Suprapubic skin (tissue), 4 donors: ENCODE measurements at regions not wholly inside any gene's neighbourhood (a gene's known extent, or its start where the extent isn't known, plus 50 kb on each side); places are given as distances from the start of the nearest gene placed in this dataset.

Source experiments
- DNase-seq, 2 donors: peaks; one replicate each; pipeline ENCODE4 v3.0.0-alpha.2; 2019; ENCODE audit warnings: low spot score in 2 of 2
- H3K27ac ChIP-seq: fragments of 200-600 bp; sonication (generic); one replicate; pipeline ENCODE4 v1.5.1; 2019
- H3K27me3 ChIP-seq: fragments of 200-600 bp; sonication (generic); one replicate; pipeline ENCODE4 v1.5.1; 2019
- H3K36me3 ChIP-seq: fragments of 200-600 bp; sonication (generic); one replicate; pipeline ENCODE4 v1.5.1; 2019
- H3K4me1 ChIP-seq: fragments of 200-600 bp; sonication (generic); one replicate; pipeline ENCODE4 v1.5.1; 2019
- H3K4me3 ChIP-seq: fragments of 200-600 bp; sonication (generic); one replicate; pipeline ENCODE4 v1.5.1; 2019; ENCODE audit warnings: mild to moderate bottlenecking
- H3K9me3 ChIP-seq: fragments of 200-600 bp; sonication (generic); one replicate; pipeline ENCODE4 v1.5.1; 2019
- EP300 ChIP-seq: sonication (generic); formaldehyde crosslinking; IDR thresholded peaks from one replicate; pipeline ENCODE4 v1.6.1; 2017; ENCODE audit warnings: antibody characterized with exemption
- POLR2A ChIP-seq, 2 donors: fragments of 450-650 bp; IDR thresholded peaks; one replicate each; pipeline ENCODE4 v1.6.1; 2017; ENCODE audit warnings: antibody characterized with exemption in 2 of 2, mild to moderate bottlenecking in 2 of 2, moderate library complexity in 2 of 2
- POLR2AphosphoS5 ChIP-seq, 3 donors: sonication (generic); formaldehyde crosslinking; IDR thresholded peaks; one replicate each; pipeline ENCODE4 v1.6.1; 2017; ENCODE audit warnings: antibody characterized with exemption in 3 of 3
- WGBS: methylation state at CpG from one replicate; pipeline ENCODE4 v1.1.5; 2018; 5-methylcytosine and 5-hydroxymethylcytosine counted together
- TF ChIP-seq, protein P1 (sequence below), 2 donors: fragments of 200-600 bp in 1 of 2; fragments of 450-650 bp in 1 of 2; sonication (generic) in 1 of 2; IDR thresholded peaks; one replicate each; pipeline ENCODE4 v1.5.1; 2016 to 2019; ENCODE audit warnings: antibody characterized with exemption in 2 of 2, mild to moderate bottlenecking in 1 of 2, moderate library complexity in 1 of 2

GRCh38 chr15:35979608-35980007, 433.6 kb upstream of the DPH6 start:
- no peak for TF ChIP-seq POLR2AphosphoS5 (IDR thresholded peaks at IDR 0.05)
- no peak for TF ChIP-seq EP300
- TF ChIP-seq, protein P1, sequence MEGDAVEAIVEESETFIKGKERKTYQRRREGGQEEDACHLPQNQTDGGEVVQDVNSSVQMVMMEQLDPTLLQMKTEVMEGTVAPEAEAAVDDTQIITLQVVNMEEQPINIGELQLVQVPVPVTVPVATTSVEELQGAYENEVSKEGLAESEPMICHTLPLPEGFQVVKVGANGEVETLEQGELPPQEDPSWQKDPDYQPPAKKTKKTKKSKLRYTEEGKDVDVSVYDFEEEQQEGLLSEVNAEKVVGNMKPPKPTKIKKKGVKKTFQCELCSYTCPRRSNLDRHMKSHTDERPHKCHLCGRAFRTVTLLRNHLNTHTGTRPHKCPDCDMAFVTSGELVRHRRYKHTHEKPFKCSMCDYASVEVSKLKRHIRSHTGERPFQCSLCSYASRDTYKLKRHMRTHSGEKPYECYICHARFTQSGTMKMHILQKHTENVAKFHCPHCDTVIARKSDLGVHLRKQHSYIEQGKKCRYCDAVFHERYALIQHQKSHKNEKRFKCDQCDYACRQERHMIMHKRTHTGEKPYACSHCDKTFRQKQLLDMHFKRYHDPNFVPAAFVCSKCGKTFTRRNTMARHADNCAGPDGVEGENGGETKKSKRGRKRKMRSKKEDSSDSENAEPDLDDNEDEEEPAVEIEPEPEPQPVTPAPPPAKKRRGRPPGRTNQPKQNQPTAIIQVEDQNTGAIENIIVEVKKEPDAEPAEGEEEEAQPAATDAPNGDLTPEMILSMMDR (IDR thresholded peaks at IDR 0.05) = no peak
- TF ChIP-seq POLR2A (IDR thresholded peaks at IDR 0.05) = no peak
- H3K36me3 ChIP-seq = no peaks in the 10 kb centered on the region
- no peaks in the 10 kb centered on the region for H3K4me1 ChIP-seq
- no peak for DNase-seq
- no peak overlapping the region for H3K4me3 ChIP-seq
- 97% methylated on average over 2 of the region's 2 CpGs for WGBS
- H3K27me3 ChIP-seq = no peaks in the 10 kb centered on the region
- H3K9me3 ChIP-seq = no peaks in the 10 kb centered on the region
- H3K27ac ChIP-seq = no peak overlapping the region

- H3K9me3 ChIP-seq = no peaks in the 10 kb centered on the region
- H3K27me3 ChIP-seq = no peaks in the 10 kb centered on the region
- TF ChIP-seq, protein P1 (IDR thresholded peaks at IDR 0.05) = no peak
- TF ChIP-seq POLR2A (IDR thresholded peaks at IDR 0.05) (no peak), EP300 (no peak), POLR2AphosphoS5 (IDR thresholded peaks at IDR 0.05) (no peak)
- H3K4me3 ChIP-seq = no peak overlapping the region
- H3K4me1 ChIP-seq = no peaks in the 10 kb centered on the region
- H3K27ac ChIP-seq = no peak overlapping the region
- no peaks in the 10 kb centered on the region for H3K36me3 ChIP-seq
- no peak for DNase-seq
Measured at GRCh38 chr15:35980719-35981118, 434.8 kb upstream of the DPH6 start.

DNA sequence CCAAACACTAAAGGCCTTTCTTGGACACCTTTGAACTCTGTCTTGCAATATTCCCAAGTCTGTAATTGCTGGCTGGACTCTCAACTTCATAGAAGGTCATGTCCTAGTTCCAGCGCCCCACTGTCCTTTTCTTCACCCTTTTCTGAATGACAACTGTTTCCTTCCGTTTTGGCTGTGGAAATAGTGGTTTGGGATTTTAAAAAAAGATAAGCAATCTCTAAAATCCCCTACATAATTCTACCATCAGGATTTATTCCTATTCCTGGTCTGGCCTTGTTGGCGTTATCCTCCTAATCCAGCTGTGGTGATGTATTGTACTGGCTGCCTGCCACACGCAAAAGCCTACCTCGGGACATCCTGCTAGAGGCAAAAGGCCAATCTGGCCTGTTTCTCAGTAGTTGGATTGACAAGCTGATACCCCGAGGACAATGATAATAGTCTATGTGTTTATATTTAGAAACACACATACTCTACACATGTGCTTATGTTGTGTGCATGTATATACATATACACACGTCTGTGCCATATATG, 440.3 kb upstream of the DPH6 start:
- Histone ChIP-seq H3K27ac (no peak overlapping the region), H3K4me1 (no peaks in the 10 kb centered on the region), H3K36me3 (no peaks in the 10 kb centered on the region), H3K4me3 (no peak overlapping the region), H3K27me3 (no peaks in the 10 kb centered on the region), H3K9me3 (no peaks in the 10 kb centered on the region)
- WGBS = 24% methylated on average over 7 of the region's 7 CpGs
- DNase-seq = no peak
- TF ChIP-seq, protein P1 (IDR thresholded peaks at IDR 0.05) = no peak
- TF ChIP-seq EP300 (no peak), POLR2A (IDR thresholded peaks at IDR 0.05) (no peak), POLR2AphosphoS5 (IDR thresholded peaks at IDR 0.05) (no peak)

- Histone ChIP-seq H3K27me3 (no peaks in the 10 kb centered on the region), H3K9me3 (no peaks in the 10 kb centered on the region), H3K4me3 (no peak overlapping the region), H3K4me1 (no peaks in the 10 kb centered on the region), H3K27ac (no peak overlapping the region), H3K36me3 (no peaks in the 10 kb centered on the region)
- no peak for TF ChIP-seq EP300
- TF ChIP-seq, protein P1 (IDR thresholded peaks at IDR 0.05) = no peak
- no peak for TF ChIP-seq POLR2A (IDR thresholded peaks at IDR 0.05)
- TF ChIP-seq POLR2AphosphoS5 (IDR thresholded peaks at IDR 0.05) = no peak
- WGBS = 50% methylated on average over 2 of the region's 2 CpGs
- no peak for DNase-seq
Measured at GRCh38 chr15:35987056-35987455, 441.1 kb upstream of the DPH6 start.

- Histone ChIP-seq H3K9me3 (no peaks in the 10 kb centered on the region), H3K27me3 (no peaks in the 10 kb centered on the region), H3K36me3 (no peaks in the 10 kb centered on the region), H3K27ac (no peak overlapping the region), H3K4me1 (no peaks in the 10 kb centered on the region), H3K4me3 (no peak overlapping the region)
- TF ChIP-seq, protein P1 (IDR thresholded peaks at IDR 0.05) = no peak
- TF ChIP-seq POLR2AphosphoS5 (IDR thresholded peaks at IDR 0.05) (no peak), POLR2A (IDR thresholded peaks at IDR 0.05) (no peak), EP300 (no peak)
- 97% methylated on average over 3 of the region's 3 CpGs for WGBS
- DNase-seq = no peak
Measured at GRCh38 chr15:35991386-35991785, 445.4 kb upstream of the DPH6 start.
